ENCODE measurements at regions not wholly inside any gene's neighbourhood (a gene's known extent, or its start where the extent isn't known, plus 50 kb on each side); places are given as distances from the start of the nearest gene placed in this dataset.

DNA sequence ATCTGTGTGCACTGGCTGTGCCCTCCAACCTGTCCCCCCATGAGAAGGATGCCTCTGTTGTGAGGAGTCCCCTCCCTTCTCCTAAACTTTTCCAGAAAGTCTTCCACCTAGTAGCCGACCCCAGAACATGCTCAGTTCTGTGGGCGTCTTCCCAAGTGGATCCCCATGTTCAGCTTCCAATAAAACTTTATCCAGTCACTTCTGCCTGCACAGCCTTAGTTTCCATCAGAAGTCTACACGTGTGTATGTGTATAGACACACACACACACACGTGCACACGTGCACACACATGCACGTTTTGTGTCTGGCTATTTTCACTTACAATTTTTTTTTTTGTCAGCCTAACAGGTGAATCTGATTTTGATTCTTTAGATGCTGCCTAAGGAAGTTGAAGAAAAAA is 115.1 kb downstream of the RTP5 start:
- H2AK5ac ChIP-seq (ENCODE audit: low read depth, low read length), result no peak overlapping the region
- H3K4me3 ChIP-seq (ENCODE audit: extremely low read depth in 1 of 4, insufficient read depth in 2 of 4, low read depth in 3 of 4, low read length in 4 of 4), result no peak overlapping the region
- H4K20me1 ChIP-seq (replicated peaks in 1 of 2; ENCODE audit: control insufficient read depth in 1 of 2, insufficient read depth in 2 of 2, low read length in 2 of 2), result no peaks in the 10 kb centered on the region
- H3K79me2 ChIP-seq (ENCODE audit: control insufficient read depth in 1 of 2, insufficient read depth in 2 of 2, low read length in 2 of 2), result no peaks in the 10 kb centered on the region
- no peak overlapping the region for H2AFZ ChIP-seq (ENCODE audit: low read length)
- H3K27ac ChIP-seq (ENCODE audit: low read depth, low read length), result no peak overlapping the region
- no peak overlapping the region for H3K14ac ChIP-seq (ENCODE audit: insufficient read length)
- no peak overlapping the region for H3K4me2 ChIP-seq (ENCODE audit: insufficient read depth in 1 of 2, low read depth in 2 of 2, low read length in 2 of 2)
- no peak for DNase-seq (ENCODE audit: low read depth in 1 of 2, low spot score in 2 of 2)
- no peaks in the 10 kb centered on the region for H3K36me3 ChIP-seq (ENCODE audit: control insufficient read depth in 2 of 4, insufficient read depth in 4 of 4, low read length in 3 of 4)
- no peak for FAIRE-seq
- no peak overlapping the region for H2BK15ac ChIP-seq (ENCODE audit: low read length)
- H3K56ac ChIP-seq (replicated peaks; ENCODE audit: insufficient read length, low read depth, low read length), result no peak overlapping the region
- H3K4me1 ChIP-seq (replicated peaks in 1 of 4; ENCODE audit: control insufficient read depth in 3 of 4, insufficient read depth in 4 of 4, low read length in 3 of 4), result no peaks in the 10 kb centered on the region
- no peak overlapping the region for H2BK120ac ChIP-seq (replicated peaks; ENCODE audit: low read depth, low read length)
- H3K23me2 ChIP-seq (ENCODE audit: low read depth, low read length), result peaks cover 5% of the 10 kb centered on the region; the same call in 1 of the 2 replicates
- H4K91ac ChIP-seq (replicated peaks; ENCODE audit: insufficient read length, low read length), result no peak overlapping the region
- H2BK5ac ChIP-seq (ENCODE audit: low read depth, low read length), result no peak overlapping the region
- H2BK12ac ChIP-seq (ENCODE audit: low read depth, low read length), result no peak overlapping the region
- no peaks in the 10 kb centered on the region; a peak in 1 of 7 replicates for H3K27me3 ChIP-seq (replicated peaks in 1 of 4; ENCODE audit: control insufficient read depth in 3 of 4, extremely low read depth in 1 of 4, insufficient read depth in 3 of 4, low read length in 3 of 4)
- peaks cover 4 to 37% of the 10 kb centered on the region in 2 experiments; a peak in 2 of 4 replicates for H3K9me3 ChIP-seq (ENCODE audit: insufficient read depth in 2 of 2, low read depth in 1 of 2, low read length in 1 of 2)
- H4K5ac ChIP-seq (ENCODE audit: insufficient read length, low read depth, low read length), result no peak overlapping the region
- no peaks in the 10 kb centered on the region for H3K79me1 ChIP-seq (ENCODE audit: low read depth, low read length)
- no peak overlapping the region for H3K9ac ChIP-seq (replicated peaks in 1 of 4; ENCODE audit: extremely low read depth in 1 of 4, low read depth in 3 of 4, low read length in 3 of 4)
- no peak overlapping the region for H2BK20ac ChIP-seq (ENCODE audit: low read length)
- 68% methylated on average over 6 of the region's 6 CpGs; no CpG with 5 or more reads in 1 of the 2 experiments for WGBS, 2 experiments (ENCODE audit: extremely low coverage in 1 of 2, insufficient coverage in 1 of 2, insufficient read length in 1 of 2, insufficient replicate concordance in 2 of 2, low coverage in 1 of 2, low lambda C conversion rate in 2 of 2, missing lambda C conversion rate in 1 of 2)
- no peak overlapping the region for H3K4ac ChIP-seq (replicated peaks; ENCODE audit: insufficient read length, low read depth, low read length)
- CTCF ChIA-PET (ENCODE audit: partially characterized antibody), result interaction anchor here (0.9 kb wide), 1 partner anchor 33 kb away, joined by 4 read pairs; no protein-coding TSS in a partner anchor
- no peak overlapping the region for H3K18ac ChIP-seq (ENCODE audit: extremely low read depth, low read length)
- H3K23ac ChIP-seq (ENCODE audit: insufficient read length), result no peak overlapping the region
- H4K8ac ChIP-seq (ENCODE audit: extremely low read depth, insufficient read depth, low read length), result no peak overlapping the region
- POLR2A ChIA-PET (ENCODE audit: partially characterized antibody), result no interaction called here
- TF ChIP-seq CTBP2 (IDR thresholded peaks at IDR 0.05; ENCODE audit: borderline replicate concordance, insufficient read depth, insufficient read length, low read length) (no peak), NRF1 (IDR thresholded peaks at IDR 0.05; ENCODE audit: low read depth, low read length) (no peak), TAF7 (optimal IDR thresholded peaks at IDR 0.05; ENCODE audit: borderline replicate concordance, low read depth, low read length) (no peak), RBBP5 (IDR thresholded peaks at IDR 0.05; ENCODE audit: borderline replicate concordance, low read depth, low read length) (no peak), CBX8 (IDR thresholded peaks at IDR 0.05; ENCODE audit: borderline replicate concordance, low read depth, low read length) (no peak), KDM4A (IDR thresholded peaks at IDR 0.05; ENCODE audit: low read depth, low read length, severe bottlenecking) (no peak), TBP (IDR thresholded peaks at IDR 0.05; ENCODE audit: low read depth, low read length) (no peak), TCF12 (IDR thresholded peaks at IDR 0.05; ENCODE audit: low read depth, low read length) (no peak), GABPA (IDR thresholded peaks at IDR 0.05; ENCODE audit: borderline replicate concordance, insufficient read depth, low read length) (no peak), POLR2AphosphoS5 (IDR thresholded peaks at IDR 0.05; ENCODE audit: low read depth, low read length) (no peak)
- TF ChIP-seq, protein P1, sequence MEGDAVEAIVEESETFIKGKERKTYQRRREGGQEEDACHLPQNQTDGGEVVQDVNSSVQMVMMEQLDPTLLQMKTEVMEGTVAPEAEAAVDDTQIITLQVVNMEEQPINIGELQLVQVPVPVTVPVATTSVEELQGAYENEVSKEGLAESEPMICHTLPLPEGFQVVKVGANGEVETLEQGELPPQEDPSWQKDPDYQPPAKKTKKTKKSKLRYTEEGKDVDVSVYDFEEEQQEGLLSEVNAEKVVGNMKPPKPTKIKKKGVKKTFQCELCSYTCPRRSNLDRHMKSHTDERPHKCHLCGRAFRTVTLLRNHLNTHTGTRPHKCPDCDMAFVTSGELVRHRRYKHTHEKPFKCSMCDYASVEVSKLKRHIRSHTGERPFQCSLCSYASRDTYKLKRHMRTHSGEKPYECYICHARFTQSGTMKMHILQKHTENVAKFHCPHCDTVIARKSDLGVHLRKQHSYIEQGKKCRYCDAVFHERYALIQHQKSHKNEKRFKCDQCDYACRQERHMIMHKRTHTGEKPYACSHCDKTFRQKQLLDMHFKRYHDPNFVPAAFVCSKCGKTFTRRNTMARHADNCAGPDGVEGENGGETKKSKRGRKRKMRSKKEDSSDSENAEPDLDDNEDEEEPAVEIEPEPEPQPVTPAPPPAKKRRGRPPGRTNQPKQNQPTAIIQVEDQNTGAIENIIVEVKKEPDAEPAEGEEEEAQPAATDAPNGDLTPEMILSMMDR (IDR thresholded peaks at IDR 0.05; ENCODE audit: control extremely low read depth in 1 of 3, insufficient read depth in 1 of 3, low read depth in 1 of 3, low read length in 3 of 3), result no peak
- TF ChIP-seq, protein P2, sequence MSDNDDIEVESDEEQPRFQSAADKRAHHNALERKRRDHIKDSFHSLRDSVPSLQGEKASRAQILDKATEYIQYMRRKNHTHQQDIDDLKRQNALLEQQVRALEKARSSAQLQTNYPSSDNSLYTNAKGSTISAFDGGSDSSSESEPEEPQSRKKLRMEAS (IDR thresholded peaks at IDR 0.05), result no peak

Measured in H1 (cell line).